GM21619 (cell line): ENCODE measurements at regions not wholly inside any gene's neighbourhood (a gene's known extent, or its start where the extent isn't known, plus 50 kb on each side); places are given as distances from the start of the nearest gene placed in this dataset.

Experiments used
- ATAC-seq: cut with Tn5 transposase; IDR thresholded peaks from one replicate; pipeline ENCODE4 v1.9.1; 2021; ENCODE audit not compliant: unreplicated experiment

DNA sequence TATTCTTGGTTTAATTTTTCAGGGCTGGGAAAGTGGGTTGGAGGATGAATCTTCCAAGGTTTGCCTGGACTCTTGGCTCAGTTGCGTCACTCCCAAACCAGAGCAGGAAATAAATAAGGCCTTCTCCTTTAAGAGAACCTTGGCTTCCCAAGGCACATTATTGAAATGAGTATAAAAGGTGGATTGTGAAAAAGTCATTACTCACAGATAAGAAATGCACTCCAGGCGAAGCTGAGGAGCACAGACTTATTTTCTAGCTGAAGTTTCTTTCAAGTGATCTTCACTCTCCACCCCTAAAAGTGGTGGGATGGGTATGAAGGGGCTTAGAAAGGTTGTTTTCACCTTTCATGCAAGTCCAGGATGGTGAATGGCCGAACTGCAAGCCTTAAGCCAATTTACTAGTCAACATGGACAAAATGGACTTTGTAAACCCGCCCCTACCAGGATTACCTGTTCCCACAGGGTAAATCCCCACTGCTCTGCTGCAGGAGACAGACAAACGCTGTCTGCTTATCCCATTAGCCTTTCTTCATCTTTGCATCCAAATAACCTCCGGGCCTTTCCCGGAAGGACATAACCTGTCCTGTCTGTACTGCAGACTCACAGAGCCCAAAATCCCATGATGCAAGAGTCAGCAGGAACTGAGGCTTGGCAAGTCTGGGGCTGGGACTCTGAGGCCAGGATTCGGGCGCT, 207.6 kb downstream of the BCL11B start:
- ATAC-seq = no peak

DNA sequence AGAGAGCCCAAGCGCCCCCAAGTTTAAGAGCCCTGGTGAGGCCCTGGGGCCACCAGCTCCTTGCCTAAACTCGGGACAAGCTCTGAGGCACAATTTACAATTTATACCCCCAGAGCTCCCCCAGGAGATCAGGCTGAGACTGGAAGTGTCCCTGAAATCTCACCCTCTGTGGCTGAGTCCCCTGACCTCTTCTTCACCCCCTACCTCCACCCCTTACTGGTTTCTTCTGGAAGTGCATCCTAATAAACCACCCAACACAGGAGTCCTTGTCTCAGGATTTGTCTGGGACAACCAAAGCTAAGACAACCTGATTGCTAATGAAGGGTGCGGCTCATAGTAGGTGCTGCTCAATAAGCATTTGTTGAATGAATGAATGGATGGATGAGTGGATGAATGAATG, 206.4 kb downstream of the BCL11B start:
- ATAC-seq = no peak

DNA sequence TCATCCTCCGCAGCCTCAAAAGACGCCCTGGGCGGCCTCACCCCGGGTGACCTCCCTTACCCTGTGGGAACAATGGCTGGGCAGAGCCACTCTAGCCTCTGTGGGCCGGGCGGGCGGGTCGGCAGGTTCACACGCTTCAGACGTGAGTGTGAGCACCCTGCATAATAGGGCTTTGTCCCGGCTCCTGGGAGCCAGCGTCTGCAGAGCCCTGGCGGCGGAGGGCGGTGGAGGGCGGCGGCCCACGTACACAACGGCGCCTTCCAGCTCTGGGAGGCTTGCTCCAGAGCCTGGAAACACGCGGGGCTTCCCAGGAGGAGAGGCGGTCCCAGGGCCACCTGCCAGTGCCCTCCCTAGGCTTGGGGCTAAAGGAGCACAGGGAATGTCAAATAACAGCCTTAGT, 205.6 kb downstream of the BCL11B start:
- no peak for ATAC-seq

DNA sequence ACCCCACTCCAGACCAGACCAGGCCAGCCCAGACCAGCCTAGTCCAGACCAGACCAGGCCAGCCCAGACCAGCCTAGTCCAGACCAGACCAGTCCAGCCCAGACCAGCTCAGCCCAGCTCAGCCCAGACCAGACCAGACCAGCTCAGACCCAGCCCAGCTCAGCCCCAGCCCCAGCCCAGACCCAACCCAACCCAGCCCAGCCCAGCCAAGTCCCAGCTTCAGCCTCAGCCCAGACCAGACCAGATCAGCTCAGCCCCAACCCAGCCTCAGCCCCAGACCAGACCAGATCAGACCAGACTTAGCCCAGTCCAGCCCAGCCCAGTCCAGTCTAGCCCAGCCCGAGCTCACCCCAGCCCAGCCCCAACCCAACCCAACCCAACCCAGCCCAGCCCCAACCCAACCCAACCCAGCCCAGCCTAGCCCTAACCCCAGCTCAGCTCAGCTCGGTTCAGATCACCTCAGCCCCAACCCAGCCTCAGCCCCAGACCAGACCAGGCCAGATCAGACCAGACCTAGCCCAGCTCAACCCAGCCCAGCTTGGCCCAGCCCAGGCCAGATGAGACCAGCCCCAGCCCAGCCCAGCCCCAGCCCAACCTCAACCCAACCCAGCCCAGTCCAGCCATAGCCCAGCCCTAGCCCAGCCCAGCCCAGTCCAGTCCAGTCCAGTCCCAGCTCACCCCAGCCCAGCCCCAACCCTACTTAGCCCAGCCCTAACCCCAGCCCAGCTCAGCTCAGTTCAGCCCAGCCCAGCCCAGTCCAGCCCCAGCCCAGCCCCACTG, 204.7 kb downstream of the BCL11B start:
- no peak for ATAC-seq

DNA sequence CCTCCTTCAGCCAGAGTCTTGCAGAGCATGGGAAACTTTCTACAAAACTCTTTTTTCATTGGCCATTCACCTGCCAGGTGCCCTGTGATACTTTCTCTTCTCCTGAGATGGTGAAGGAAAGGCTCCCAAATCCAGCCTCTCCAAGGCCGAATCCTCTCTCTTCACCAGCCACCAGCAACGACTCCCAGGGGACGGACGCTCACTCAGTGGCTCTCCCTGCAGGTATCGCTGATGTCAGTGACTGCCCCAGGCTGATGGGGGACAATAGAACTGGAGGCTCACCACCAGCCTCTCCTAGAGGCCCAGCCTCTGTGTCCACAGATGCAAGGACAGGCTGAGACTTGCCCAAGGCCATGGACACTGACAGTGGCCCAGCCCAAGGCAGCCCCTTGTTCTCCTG, 204.1 kb downstream of the BCL11B start:
- ATAC-seq = no peak

DNA sequence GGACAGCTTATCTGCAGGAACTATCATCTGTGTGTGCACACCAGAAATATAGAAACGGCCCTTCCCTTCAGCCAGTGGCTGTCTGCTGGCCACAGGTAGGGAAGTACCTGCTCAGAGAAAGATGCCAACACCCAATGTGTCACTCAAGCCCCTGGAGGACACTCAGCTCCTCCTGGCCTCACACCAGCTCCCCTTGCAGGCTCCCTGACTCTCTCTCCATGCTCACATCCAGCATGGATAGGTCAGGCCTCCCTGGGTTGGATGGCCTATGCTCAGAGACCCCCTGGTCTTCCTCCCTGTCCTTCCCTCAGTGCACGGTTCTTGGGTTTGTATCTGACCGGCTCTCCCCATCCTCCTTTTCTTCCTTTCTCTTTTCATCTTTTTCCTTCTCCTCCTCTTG, 202.1 kb downstream of the BCL11B start:
- ATAC-seq = no peak

DNA sequence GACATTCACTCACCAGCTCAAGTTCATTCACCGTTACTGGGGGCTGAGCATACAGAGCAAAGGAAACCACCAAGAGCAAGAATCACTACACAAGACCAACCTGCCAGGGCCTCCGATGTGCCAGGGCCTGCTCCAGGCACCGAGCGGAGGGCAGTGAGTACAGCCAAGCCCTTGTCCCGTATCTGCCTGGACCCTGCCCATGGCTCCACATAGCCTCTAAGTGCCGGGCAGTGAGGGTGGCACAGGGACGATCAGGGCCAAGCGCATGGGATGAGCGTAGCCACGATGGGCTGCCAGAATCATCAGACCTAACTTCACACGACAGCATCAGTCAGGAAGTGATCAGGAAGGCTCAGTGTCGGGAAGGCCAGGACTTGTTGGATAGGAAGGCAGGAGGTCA, 199.6 kb downstream of the BCL11B start:
- no peak for ATAC-seq

DNA sequence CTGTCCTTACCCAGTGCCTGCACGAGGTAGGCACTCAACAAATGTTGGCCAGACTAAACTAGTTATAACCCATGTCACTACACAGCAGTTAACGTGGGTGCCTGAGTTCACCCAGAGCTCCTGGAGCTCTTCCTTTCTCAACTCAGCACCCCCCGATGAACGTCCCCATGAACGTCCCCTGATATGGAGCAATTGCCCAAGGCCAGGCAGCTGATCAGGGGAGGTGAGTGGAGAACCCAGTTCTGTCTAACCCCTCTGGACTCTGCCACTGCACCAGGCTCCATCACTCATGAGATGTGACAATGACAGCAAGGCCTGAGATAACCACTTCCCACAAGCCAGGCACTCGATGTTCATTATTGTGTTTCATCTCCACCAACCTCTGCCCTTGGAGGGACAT, 199.0 kb downstream of the BCL11B start:
- ATAC-seq = no peak

DNA sequence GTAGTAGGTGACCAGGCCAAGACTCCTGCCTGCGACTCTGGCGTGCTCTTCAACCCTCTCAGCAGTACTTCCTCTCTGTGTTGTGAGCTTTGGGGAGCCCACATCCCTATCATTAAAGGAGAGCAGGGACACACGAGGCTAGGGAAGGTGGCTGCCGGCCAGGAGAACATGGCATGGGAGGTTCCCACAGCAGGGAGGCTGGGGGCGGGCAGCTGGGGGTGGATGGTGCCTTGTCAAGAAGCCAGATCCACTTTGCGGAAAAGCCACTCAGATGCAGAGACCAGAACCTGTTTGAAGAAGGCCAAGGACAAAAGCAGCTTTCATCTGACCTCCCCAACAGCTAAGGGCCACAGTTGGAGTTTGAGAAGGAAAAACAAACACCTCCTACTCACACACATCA, 198.6 kb downstream of the BCL11B start:
- ATAC-seq = no peak

DNA sequence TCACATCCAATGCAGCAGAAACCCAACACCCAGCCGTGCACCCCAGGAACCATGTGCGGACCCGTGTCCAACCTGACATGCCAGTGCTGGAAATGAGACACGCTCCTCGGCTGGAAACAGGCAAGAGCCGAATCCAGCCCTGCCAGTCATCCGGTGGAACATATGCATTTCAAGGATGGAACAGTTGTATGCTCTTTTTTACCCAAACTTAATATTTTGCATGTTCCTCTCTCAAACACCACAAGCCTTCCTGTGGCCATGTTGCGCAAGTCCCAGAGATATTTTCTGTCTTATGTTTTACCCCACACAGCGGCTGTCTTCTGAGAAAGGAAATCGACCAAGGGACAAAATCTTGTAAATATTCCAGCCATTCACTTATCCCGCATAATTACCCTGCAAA, 196.9 kb downstream of the BCL11B start:
- ATAC-seq = no peak

DNA sequence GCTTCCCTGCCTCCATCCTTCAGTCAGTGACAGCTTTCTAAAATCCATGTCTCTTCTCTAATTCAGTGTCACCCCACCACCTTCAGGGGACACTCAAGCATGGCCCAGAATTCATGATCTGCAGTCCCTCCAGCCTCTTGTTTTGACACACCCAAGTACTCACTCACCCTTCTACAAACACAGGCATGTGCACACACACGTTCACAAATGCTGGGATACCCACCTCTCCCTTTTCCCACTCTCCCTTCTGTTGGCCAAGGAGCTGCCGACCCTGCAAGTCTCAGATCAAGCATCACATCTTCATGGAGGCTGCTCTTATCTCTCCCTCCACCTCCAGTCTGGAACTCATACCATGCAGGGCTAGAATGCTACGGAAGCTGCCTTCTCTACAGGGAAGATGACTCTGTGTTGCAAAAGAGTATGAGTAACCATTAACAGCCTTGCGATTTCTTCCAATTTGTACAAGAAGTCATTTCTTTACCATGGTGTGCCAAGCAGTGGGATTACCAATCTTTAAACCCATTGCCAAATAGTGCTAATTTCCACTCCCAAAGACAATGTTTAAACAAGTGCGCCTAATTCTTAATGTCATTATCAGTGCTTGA, 196.1 kb downstream of the BCL11B start:
- no peak for ATAC-seq

DNA sequence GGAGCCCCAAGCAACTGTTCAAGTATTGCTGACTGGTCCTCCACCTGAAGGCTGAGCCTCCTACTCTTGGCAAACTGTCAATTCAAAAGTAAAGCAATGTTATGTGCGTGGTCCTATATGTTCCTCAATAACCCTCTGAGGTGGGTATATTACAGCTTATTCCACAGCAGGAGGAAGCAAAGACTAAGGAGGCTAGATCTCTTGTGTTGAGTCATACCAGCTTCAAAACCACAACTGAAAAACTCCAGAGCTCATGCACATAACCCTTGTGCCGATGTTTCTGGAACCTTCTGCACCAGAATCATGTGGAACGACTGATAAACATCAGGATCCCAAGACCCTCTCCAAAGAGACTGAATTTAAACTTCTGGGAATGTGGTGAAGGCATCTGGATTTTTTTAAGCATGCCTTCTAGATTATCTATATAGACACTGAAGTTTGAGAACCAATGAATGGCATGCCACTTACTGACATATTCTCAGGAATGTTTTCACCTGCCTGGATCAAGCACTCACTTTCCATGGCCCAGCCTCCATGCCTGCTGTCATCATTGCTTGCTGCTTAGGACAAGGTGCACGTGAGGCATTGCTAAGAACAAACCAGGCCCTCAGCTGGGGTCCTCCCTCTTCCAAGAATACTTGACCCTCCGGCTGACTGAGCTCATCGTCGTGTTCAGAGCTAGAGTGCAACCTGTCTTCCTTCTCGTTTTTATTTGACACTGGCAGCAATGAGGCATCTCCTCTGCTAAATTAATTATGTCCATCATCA, 194.7 kb downstream of the BCL11B start:
- ATAC-seq = no peak

DNA sequence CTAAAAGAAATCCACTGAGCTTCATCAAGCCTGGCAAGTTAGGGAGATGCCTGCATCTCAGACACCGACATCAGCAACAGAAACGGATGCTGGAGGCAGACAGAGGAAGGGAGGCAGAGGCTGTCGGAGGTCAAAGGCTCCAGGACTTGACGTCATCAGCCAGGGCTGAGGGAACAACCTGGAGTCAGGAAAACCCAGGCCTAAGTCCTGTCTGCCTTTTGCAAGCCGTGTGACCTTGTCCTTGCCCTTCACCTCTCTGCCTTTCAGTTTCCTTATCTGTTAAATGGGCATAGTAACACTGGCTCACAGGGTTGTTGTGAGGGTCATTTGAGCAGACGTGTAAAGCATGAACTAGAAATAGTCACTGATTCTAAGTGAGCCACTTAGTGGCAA, 194.2 kb downstream of the BCL11B start:
- no peak for ATAC-seq

DNA sequence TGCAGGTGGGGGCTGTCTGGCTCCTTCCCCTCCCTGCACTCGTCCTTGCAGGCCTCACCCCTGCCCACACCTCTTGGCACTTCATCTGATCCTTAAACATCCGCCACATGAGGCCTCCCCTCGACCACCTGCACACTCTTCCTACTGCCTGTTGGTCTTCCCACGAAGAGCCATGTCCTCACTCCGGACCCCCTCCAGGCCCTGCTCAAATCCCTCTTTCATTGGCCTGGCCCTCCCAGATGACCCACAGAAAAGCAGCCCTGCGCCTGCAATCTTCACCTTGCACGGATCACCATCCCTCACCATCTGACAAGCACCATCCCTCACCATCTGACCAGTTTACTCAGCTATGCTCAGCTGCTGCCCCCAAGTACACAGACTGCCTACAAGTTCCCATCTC, 193.6 kb downstream of the BCL11B start:
- no peak for ATAC-seq

DNA sequence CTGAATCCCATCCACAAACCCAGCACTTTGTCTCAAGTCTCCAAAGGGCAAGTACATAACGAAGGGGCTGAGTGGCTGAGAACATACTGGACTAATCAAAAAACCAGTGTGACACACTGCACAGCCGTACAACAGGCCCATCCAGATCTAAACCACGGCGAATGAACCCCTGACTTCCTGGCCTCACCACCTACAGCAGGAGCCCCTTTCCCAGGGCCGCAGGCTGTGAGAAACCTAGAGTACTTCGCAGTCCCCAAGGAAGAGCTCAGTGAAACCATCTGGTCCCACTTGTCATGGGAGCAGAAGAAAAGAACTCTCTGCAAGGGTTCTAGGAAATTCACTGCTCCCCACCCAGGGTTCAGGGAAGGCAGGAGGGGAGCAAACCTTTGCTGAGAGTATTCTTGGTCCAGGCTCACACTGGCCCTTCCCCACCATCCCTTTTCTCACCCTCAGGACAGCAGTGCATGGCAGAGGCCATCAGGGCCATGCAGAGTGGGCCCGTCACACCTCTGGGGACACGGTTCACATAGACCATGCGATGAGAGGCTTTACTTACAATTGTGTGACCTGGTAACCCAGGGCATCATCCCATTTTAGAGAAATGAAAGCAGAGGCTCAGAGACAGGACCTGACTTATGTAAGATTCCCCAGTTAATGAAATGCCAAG, 192.8 kb downstream of the BCL11B start:
- ATAC-seq = no peak

DNA sequence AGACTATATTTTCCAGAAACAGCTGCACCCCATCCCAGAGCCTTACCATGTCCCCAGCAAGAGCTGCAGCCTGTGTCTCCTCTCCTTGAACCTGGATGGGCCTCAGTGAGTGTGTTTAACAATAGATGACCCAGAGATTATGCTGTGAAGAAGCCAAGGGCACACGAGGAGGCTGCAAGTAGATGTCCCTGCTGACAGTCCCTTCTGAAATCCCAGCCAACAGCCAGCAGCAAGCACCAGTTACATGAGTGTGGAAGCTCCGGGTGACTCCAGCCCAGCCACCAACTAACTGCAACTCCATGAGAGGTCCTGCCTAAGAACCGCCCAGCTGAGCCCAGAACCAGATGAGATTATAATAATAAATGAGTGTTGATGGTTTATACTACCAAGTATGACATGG, 191.7 kb downstream of the BCL11B start:
- no peak for ATAC-seq

DNA sequence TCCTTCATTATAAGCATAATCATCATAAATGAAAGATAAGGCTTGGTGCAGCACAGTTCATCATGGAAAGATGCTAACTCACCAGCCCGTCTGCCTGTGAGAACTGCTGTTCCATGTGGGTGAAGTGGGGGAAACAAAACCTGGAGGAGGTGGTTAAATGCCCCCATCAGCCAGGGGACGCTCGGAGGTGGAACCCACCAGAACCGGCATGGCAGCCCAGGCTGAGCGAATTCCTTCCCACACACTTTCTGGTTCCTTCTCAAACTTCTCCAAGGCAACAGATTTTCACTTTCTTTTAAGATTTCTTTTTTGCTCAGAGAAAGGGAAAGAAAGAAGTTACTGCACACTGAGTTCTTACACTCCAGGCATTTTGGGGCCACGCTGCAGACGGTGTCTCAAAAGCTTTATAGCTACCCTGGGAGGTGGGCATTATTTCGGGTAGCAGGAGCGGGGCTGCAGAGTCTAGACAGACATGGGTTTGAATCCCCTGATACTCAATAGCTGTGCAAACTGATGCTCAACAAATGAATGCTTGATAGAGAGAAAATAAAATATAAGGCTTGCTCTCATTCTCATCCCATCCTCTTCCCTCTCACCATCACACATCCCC, 190.7 kb downstream of the BCL11B start:
- ATAC-seq = no peak

DNA sequence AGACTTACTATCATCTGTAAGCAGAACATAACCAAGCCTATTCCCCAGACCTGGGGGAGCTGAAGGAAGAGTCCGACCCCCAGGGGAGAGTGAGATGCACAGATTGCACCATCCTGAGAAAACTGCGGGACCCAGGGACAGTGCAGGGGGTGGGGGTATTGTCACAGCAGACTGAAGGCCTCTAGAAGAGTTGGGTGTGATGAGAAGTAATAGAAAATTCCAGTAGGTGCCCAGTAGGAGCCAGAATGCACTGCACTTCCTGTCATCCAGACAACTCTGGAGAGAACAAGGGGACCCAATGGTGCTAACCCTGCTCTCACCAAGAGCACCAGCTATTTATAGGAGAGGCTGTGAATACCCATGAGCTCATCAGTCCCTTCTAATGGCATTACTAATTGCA, 190.1 kb downstream of the BCL11B start:
- ATAC-seq = no peak

DNA sequence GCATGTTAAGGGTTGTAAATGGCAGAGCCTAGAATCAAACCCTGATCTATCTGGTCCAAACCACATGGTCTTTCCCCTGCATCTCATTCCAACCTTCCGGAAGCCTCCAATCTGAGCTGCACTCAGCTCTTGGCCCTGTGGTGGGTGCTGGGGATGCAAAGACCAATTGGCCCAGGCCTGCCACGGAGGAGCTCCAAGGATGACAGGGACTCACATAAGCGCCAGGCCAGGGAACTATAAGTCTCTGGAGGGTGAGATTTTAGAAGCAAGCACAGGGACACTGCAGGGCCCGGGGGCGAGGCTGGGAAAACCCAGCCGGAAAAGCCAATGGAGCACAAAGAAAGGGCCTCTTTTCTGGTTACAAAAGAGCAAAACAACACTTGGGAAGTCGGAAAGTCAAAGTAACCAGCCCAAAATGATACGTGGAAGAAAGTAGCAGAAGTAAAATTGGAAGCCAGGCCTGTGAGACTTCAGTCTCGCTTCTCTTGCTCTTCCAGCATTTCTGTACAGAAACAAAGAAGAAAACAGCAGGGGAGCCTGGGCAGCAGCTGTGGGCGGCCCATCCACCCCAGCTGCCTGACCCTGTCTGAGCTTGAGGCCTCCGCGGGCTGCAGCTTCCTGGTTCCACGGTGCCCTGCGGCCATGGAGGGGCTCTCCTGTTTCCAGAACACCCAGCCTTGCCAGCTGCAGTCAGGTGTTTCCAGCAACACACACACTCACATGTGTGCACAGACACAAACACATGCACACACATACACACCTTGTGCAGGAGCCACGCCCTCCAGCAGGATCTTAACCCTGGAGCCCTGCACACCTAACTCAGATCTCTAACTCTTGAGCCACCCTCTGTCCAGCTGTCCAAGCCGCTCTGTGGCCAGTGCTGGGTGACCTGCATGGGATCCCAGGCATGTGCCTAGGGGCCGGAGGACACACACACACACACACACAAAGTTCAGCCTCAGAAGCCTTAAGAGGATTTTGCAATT, 178.2 kb downstream of the BCL11B start:
- no peak for ATAC-seq
